ENCODE measurements at regions not wholly inside any gene's neighbourhood (a gene's known extent, or its start where the extent isn't known, plus 50 kb on each side); places are given as distances from the start of the nearest gene placed in this dataset.

GRCh38 chr1:221241157-221241556 is 361.9 kb downstream of the HLX start:
- TF ChIP-seq CTCF (conservative IDR thresholded peaks at IDR 0.05) (no peak), ZFX (IDR thresholded peaks at IDR 0.05) (no peak)
